Muscle of leg (tissue), 3 donors: ENCODE measurements at regions not wholly inside any gene's neighbourhood (a gene's known extent, or its start where the extent isn't known, plus 50 kb on each side); places are given as distances from the start of the nearest gene placed in this dataset.
A peak's percentile ranks its signal among the peaks of the same experiment; 100 is the strongest.
"Not testable (repeated sequence)": the region's sequence is repeated elsewhere in the genome, so short reads cannot be mapped to it uniquely, and the experiment has no call there.

Experiments
- DNase-seq: peaks from one replicate; pipeline ENCODE4 v3.0.0; 2013
- H3K27ac ChIP-seq: one replicate; pipeline ENCODE4 v1.5.1; 2013; ENCODE audit warnings: mild to moderate bottlenecking, low read length, control low read depth
- H3K27me3 ChIP-seq: one replicate; pipeline ENCODE4 v1.6.1; 2013; ENCODE audit warnings: low read length; ENCODE audit not compliant: control insufficient read depth, insufficient read depth
- H3K36me3 ChIP-seq: one replicate; pipeline ENCODE4 v1.6.1; 2013; ENCODE audit warnings: low read length; ENCODE audit not compliant: control insufficient read depth, insufficient read depth
- H3K4me1 ChIP-seq: one replicate; pipeline ENCODE4 v1.6.1; 2013; ENCODE audit warnings: low read length; ENCODE audit not compliant: control insufficient read depth, insufficient read depth
- H3K4me3 ChIP-seq: one replicate; pipeline ENCODE4 v1.5.1; 2013; ENCODE audit warnings: low read length, control low read depth
- H3K9me3 ChIP-seq: replicated peaks from 2 replicates; pipeline ENCODE4 v1.6.1; 2013; ENCODE audit warnings: low read depth, low read length; ENCODE audit not compliant: control insufficient read depth
- WGBS: methylation state at CpG from one replicate; pipeline ENCODE4 v1.1.5; 2013; ENCODE audit warnings: missing lambda C conversion rate; ENCODE audit not compliant: insufficient coverage; 5-methylcytosine and 5-hydroxymethylcytosine counted together

DNA sequence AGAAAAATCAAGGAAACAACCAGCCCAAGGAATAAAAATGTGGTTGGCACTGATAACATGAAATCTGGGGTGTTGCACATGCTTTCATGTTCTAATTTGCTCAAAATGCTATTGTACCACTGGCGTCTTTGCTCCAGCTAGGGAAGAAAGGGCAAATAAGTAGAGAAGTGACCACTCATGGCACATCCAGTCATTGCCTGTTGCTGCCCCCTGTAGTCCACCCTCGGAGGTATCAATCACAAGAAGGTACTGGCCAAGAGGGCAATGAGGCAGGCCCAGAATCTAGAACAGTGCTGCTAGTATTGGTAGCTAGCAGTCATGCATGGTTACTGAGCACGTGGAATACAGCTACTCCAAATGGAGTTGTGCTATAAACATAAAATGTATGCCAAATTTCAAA is 213.4 kb downstream of the CDCA7 start:
- H3K27ac ChIP-seq: no peak overlapping the region
- peaks cover 7% of the 10 kb centered on the region for H3K4me1 ChIP-seq
- no peak overlapping the region for H3K4me3 ChIP-seq
- H3K36me3 ChIP-seq: no peaks in the 10 kb centered on the region
- no peaks in the 10 kb centered on the region for H3K9me3 ChIP-seq
- no peaks in the 10 kb centered on the region for H3K27me3 ChIP-seq
- WGBS: 14% methylated on average over 1 of the region's 3 CpGs
- DNase-seq: no peak

DNA sequence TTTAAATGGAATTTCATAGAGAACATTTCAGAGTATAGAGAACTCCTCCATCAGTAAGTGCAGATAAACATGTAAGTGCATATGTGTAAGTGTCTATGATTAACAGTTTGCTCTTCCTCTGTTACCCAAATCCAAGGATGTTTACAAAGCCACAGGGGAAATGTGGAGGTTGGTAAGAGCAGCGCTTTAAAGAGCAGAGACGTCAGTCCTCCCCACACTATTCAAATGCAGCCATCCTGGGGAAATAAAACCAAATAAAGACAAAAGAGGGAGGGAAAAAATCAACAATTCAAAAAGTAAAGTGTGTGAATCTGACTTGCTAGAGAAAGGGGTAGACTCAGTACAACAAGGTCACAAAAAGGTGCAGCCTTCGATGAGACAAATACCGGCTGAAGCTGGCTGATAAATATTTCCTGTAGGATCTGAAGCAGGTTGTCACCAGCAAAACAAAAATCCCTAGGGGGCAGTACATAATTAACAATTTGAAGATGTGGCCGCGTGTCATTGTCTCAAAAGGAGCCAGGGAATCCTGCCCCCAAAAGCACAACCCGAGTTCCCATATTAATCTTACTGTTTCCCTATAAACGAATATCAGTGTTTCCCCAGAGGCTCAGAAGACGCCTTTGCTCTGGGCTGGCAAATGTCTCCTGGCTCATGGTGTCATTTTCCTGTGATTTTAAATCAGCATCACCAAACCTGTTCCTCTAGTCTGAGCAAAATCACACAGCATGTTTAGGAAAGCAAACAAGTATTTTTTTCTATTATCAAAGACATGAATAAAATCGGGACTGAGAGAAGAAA is 216.5 kb downstream of the CDCA7 start:
- DNase-seq: peak; percentile 65
- no peak overlapping the region for H3K4me3 ChIP-seq
- H3K4me1 ChIP-seq: peaks cover 7% of the 10 kb centered on the region
- no peaks in the 10 kb centered on the region for H3K9me3 ChIP-seq
- H3K36me3 ChIP-seq: no peaks in the 10 kb centered on the region
- H3K27me3 ChIP-seq: no peaks in the 10 kb centered on the region
- WGBS: 13% methylated on average over 6 of the region's 10 CpGs
- no peak overlapping the region for H3K27ac ChIP-seq

DNA sequence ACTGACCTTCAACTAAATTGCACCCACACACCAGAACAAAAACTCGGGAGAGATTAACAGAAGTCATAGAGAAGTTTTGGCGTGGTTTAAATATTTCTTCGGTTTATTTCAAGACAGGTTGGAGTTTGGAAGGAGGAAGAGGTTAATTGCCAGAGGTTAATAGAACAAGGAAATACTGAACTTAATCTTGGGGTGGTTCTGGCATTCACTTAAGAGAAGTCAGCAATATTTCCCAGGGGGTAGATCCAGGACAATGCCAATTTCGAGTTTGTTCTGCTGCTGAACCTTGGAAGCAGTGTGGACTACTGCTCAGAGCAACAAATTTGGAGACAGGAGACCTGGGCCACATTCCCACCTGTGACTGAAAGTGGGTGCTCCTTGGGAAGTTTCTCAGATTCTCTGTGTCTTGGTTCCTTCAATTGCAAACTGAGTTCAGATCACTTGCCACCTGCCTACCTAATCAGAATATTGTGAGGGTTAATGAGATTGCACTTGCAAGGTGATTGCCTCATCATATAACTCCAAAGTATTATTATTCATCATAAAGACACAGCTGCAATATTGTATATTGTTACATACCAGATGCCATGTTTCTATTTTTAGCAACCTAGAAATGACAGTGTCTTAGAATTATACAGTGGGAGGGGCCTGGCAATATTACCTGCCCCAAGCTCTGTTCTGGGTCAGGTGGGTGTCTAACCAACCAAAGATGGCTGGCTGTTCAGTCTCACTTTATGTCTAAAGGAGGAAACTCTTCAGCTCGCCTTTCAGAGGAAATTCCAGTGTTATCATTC is 217.4 kb downstream of the CDCA7 start:
- Histone ChIP-seq H3K27ac (no peak overlapping the region), H3K4me3 (no peak overlapping the region), H3K9me3 (no peaks in the 10 kb centered on the region), H3K36me3 (no peaks in the 10 kb centered on the region), H3K27me3 (no peaks in the 10 kb centered on the region), H3K4me1 (peaks cover 7% of the 10 kb centered on the region)
- DNase-seq: no peak
- WGBS: 25% methylated on average over 2 of the region's 5 CpGs

DNA sequence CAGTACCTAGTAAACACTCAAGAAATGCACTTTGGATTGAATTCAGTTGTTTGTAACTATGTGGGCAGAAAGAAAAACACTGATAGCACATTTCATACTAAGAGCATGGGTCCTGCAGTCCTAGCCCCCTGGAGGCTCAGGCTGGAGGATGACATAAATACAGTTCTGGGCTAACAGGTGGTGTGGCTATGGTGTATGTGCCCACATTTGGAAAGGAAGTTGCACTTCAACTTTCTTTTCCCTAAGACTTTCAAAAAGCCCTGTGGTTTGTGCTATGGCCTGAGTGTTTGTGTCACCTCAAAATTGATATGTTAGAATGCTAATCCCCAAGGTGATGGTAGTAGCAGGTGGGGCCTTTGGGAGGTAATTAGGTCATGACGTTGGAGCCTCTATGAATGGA is 218.2 kb downstream of the CDCA7 start:
- no peak overlapping the region for H3K27ac ChIP-seq
- no peaks in the 10 kb centered on the region for H3K9me3 ChIP-seq
- H3K27me3 ChIP-seq: no peaks in the 10 kb centered on the region
- H3K36me3 ChIP-seq: no peaks in the 10 kb centered on the region
- WGBS: no CpG with 5 or more reads among the region's 1 CpG
- no peak overlapping the region for H3K4me3 ChIP-seq
- no peak for DNase-seq
- H3K4me1 ChIP-seq: peaks cover 7% of the 10 kb centered on the region

DNA sequence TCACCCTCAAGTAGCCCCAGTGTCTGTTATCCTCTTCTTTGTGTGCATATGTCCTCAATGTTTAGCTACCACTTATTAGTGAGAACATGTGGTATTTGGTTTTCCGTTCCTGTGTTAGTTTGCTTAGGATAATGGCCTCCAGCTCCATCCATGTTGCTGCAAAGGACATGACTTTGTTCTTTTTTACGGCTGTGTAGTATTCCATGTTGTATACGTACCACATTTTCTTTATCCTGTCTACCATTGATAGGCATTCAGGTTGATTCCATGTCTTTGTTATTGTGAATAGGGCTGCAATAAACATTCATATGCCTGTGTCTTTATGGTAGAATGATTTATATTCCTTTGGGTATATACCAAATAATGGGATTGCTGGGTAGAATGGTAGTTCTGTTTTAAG is 219.1 kb downstream of the CDCA7 start:
- H3K4me1 ChIP-seq, H3K27me3 ChIP-seq, H3K27ac ChIP-seq, H3K36me3 ChIP-seq, DNase-seq, H3K9me3 ChIP-seq, H3K4me3 ChIP-seq: not testable (repeated sequence)
- WGBS: no CpG with 5 or more reads among the region's 3 CpGs

- no peaks in the 10 kb centered on the region for H3K9me3 ChIP-seq
- no peak overlapping the region for H3K27ac ChIP-seq
- H3K27me3 ChIP-seq: no peaks in the 10 kb centered on the region
- no peak overlapping the region for H3K4me3 ChIP-seq
- no peaks in the 10 kb centered on the region for H3K36me3 ChIP-seq
- WGBS: 75% methylated on average over 1 of the region's 4 CpGs
- peak; percentile 73 for DNase-seq
- peaks cover 7% of the 10 kb centered on the region for H3K4me1 ChIP-seq
Measured at GRCh38 chr2:173574324-173575112, 219.8 kb downstream of the CDCA7 start.

DNA sequence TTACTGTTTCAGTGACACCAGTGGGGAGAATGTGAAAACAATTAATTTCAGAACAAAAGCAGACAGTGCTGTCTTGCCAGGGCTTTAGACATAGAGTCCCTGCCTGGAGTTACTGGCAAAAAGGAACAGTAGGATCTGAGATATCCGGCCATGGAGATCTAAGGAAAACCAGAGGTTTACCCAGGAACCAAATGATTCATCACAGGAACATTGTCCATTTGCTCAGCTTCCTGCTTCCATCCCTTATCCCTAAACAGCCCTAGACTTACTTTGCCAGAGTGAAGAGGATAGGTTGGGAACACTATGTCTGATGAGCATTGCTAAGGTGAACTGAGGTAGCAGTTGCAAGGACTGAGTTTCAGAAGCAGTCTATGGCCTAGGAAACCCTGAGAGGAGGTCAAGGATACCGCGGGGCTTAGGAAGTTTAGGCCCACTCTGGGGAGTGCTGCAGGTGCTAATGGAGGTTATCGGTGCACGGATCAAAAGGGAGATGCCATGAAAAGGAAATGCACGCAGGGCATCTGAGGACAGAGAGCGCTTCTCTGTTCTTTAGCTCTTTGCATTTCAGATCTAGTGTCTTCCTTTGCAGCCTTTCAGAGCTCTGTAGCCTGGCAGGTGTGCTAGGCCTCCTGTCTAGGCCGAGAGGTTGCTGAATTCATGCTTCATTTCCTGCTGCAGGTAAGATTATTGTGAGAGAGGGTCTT is 223.9 kb downstream of the CDCA7 start:
- H3K27ac ChIP-seq: no peak overlapping the region
- WGBS: 96% methylated on average over 6 of the region's 8 CpGs
- no peaks in the 10 kb centered on the region for H3K9me3 ChIP-seq
- H3K4me3 ChIP-seq: no peak overlapping the region
- peaks cover 6% of the 10 kb centered on the region for H3K4me1 ChIP-seq
- H3K27me3 ChIP-seq: no peaks in the 10 kb centered on the region
- DNase-seq: no peak
- no peaks in the 10 kb centered on the region for H3K36me3 ChIP-seq

- DNase-seq: no peak
- Histone ChIP-seq H3K36me3 (no peaks in the 10 kb centered on the region), H3K27ac (no peak overlapping the region), H3K4me3 (no peak overlapping the region), H3K4me1 (peaks cover 6% of the 10 kb centered on the region), H3K27me3 (no peaks in the 10 kb centered on the region), H3K9me3 (no peaks in the 10 kb centered on the region)
- WGBS: no CpG with 5 or more reads among the region's 1 CpG
Measured at GRCh38 chr2:173580351-173580750, 225.7 kb downstream of the CDCA7 start.

DNA sequence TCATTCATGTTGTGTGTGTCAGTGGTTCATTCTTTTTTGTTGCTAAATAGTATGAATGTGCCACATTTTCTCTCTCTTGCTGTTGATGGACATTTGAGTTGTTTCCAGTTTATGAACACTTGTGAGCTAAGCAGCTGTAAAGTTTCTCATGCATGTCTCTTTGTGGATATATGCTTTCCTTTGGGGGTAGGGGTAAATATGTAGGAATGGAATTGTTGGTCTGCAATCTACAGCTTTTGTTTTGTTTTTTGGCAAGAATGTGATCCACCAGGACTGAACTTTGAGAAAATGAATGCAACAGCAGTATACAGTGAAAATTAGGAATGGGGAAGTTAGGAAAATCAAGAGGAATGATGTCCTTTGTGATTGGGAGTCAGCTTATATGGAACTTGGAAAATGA is 226.3 kb downstream of the CDCA7 start:
- no peaks in the 10 kb centered on the region for H3K9me3 ChIP-seq
- no peak overlapping the region for H3K4me3 ChIP-seq
- peaks cover 6% of the 10 kb centered on the region for H3K4me1 ChIP-seq
- H3K27me3 ChIP-seq: no peaks in the 10 kb centered on the region
- H3K36me3 ChIP-seq: no peaks in the 10 kb centered on the region
- DNase-seq: peak; percentile 70
- H3K27ac ChIP-seq: peak overlapping the region; percentile 66
